ENCODE measurements at regions not wholly inside any gene's neighbourhood (a gene's known extent, or its start where the extent isn't known, plus 50 kb on each side); places are given as distances from the start of the nearest gene placed in this dataset.

GRCh38 chr17:65477600-65477999, 83.8 kb downstream of the AXIN2 start:
- no peak for DNase-seq (ENCODE audit: low spot score)

DNA sequence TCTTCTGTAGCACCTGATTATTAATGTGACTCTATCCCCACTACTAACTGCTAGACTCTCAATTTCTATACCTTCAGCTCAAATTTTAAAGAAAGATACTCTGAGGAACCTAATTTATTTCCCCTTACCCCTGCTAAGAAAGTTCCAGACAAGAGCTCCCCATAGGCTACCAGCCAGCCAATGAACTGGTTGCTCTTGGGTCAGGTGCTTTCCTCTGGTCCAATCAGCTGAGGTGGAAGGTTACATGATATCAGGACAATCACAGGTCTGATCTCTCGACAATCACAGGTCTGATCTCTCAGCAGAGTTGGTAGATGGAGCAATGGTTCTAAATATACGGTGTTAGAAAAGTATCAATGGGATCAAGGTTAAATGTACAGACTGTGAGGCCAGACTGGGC, 86.8 kb downstream of the AXIN2 start:
- DNase-seq (ENCODE audit: low spot score): no peak

GRCh38 chr17:65473985-65474384, 87.5 kb downstream of the AXIN2 start:
- no peak for DNase-seq (ENCODE audit: low spot score)

DNA sequence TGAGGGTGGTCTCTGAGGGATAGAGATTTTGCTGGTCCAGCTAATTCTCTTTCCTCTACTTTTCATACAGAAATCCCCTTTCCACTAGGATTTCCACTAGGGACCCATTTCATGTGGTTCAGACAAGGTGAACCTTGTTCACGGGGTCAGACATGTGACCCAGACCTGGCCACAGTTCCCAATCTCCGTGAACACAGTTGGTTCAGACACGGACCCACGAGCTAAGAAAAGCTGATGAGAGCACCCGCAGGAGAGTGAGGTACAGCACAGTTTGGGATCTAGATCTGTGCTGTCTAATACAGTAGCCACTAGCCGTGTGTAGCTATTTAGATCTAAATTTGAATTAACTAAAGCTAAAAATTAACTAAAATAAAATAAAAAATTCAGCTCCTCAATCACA, 88.1 kb downstream of the AXIN2 start:
- DNase-seq (ENCODE audit: low spot score): no peak

- no peak for DNase-seq (ENCODE audit: low spot score)
Observed at GRCh38 chr17:65472666-65473309, 88.7 kb downstream of the AXIN2 start.

DNA sequence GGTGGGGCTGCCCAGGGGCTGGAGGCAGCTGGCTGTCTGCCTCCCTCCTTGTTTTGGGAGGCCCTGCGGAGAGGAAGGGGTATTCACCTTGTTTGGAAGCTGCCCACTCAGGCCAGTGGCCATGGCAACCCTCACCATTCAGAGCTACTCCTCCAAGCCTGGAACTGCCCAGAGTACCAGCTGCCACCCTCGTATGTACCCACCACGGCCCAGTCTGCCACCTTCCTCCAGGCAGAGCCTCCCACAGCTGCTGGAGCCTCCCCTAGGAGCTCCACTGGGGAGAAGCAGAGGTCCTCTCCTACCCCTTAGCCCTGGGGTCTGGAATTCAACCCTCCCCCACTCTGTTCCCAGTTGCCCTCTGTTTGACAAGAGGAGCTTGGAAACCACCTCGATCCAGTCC, 90.7 kb downstream of the AXIN2 start:
- no peak for DNase-seq (ENCODE audit: low spot score)

- no peak for DNase-seq (ENCODE audit: low spot score)
Observed at GRCh38 chr17:65468321-65468720, 93.1 kb downstream of the AXIN2 start.

DNA sequence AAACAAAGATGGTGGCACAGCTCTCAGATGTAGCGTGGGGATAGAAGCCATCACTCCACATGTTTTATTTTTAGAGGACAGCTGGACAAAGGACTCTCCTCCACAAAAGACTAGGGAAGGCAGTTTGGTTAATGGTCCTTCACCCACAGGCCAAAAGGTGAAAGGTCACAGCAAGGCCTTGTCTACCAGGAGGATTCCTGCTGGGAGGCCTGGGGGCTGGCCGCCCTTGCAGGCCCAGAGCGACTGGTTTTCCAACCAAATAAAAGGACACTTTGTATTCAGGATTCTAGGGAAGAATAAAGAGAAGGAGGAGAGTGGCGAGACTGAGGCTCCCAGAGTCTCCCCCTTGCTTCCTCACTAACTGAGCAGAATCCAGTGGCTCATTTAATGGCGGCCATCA, 94.3 kb downstream of the AXIN2 start:
- no peak for DNase-seq (ENCODE audit: low spot score)

- DNase-seq (ENCODE audit: low spot score): no peak
Observed at GRCh38 chr17:65466547-65466946, 94.9 kb downstream of the AXIN2 start.

GRCh38 chr17:65463242-65463641, 98.2 kb downstream of the AXIN2 start:
- no peak for DNase-seq (ENCODE audit: low spot score)

DNA sequence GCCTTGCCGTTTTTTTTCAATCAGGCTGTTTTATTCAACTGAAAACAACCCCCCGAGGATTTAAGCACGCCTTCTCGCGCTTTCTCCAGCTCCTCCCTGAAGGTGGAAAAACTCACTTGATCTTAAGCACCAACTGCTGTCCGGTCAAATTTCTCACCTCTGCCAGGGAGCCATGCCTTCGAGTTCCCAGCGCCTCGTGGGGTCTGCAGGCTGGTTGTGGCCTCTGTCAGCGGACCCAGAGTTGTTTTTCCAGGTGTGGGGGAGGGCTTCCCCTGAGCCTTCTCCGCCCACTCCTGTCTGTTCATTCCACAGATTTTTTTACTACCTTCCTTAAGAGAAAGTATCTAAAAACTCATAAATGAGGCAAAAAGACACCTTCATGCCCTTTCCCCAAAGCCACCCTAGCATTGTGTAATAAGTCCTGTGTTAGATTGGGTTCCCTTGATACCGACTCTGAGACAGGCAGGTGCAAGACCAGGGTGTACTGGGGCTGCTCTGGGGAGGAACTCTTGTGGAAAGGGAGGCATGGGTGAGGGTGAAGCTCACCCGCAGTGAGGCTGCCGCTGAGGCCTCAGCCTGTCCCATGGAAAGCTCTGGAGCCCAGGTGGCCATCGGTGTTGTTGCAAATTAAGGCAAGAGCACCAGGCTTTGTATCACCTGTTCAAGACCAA, 101.6 kb downstream of the AXIN2 start:
- DNase-seq (ENCODE audit: low spot score): no peak

DNA sequence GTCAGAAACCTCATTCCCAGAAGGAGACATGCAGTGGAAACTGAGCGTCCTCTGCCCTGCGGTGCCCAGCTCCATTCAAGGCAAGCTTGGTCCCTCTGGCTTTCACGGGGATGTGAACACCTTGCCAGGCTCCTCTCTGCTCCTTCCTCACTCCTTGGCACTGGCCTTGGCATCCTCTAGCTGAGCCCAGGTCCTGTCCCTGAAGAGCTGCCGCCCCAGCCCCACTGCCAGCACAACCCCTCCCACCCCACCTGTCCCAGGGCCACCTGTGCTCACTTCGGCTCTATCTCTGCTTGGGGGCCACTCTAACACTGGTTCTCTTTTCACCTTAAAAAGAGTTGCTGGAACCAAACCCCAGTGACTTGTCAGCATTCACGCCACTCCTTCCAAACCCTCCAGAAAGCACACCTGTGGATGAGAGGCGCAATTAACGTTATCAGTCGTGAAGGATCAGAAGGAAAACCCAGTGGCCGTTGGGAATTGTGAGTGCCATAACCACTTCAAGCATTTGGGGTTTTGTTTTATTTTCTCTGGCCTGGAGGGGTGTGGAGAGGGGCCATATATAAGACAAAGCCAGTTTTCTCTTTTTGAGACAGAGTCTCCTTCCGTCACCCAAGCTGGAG, 103.7 kb downstream of the AXIN2 start:
- DNase-seq (ENCODE audit: low spot score): no peak

DNA sequence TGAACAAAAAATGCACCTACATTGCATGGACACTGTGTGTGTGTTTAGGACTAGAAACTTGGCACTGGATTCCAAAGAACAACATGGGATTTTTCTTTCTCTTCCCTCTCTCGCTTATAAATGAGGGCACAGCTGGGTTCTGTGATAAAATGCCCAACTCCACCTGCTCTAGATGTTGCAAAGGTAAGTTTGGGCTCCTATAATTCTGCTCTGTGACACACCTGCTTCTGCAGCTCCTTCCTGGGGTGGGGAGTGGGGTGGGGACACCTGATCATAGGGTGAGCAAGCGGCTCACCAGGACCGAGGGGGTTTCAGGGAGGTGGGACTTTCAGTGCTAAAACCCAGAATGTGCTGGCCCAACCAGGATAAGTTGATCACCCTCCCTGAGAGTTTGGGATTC, 104.3 kb downstream of the AXIN2 start:
- DNase-seq (ENCODE audit: low spot score): no peak

DNA sequence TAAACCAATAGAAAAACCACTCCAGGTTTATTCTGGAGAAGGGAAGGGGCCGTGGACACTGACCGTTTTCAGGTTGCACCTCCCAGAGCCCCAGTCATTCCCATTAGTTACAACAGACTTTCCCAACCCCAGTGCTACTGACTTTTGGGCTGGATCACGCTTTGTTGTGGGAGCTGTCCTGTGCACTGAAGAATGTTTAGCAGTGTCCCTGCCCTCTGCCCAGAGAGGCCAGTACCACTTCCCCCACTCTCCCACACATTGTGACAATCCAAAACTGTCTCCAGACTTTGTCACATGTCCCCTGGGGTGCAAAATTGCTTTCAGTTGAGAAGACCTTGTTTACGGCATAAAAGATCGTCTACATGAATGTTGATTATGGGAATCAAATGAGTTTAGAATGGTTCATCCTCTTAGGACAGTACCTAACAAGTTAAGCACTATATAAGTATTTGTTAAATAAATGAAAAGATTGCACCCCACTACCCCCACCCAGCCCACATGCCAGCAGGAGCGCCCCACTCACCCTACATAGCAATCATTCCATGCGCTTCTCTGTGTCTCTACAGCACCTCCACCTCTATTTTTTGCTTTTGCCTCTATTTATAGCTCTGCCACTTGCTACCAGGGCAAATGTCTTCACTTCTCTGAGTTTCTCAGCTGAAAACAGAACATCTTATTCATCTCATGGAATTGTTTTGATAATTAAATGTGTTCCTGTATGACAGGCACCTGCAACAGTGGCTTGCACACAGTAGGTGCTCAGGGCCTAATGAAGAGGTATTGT, 104.9 kb downstream of the AXIN2 start:
- no peak for DNase-seq (ENCODE audit: low spot score)

GRCh38 chr17:65455972-65456343, 105.5 kb downstream of the AXIN2 start:
- no peak for DNase-seq (ENCODE audit: low spot score)

DNA sequence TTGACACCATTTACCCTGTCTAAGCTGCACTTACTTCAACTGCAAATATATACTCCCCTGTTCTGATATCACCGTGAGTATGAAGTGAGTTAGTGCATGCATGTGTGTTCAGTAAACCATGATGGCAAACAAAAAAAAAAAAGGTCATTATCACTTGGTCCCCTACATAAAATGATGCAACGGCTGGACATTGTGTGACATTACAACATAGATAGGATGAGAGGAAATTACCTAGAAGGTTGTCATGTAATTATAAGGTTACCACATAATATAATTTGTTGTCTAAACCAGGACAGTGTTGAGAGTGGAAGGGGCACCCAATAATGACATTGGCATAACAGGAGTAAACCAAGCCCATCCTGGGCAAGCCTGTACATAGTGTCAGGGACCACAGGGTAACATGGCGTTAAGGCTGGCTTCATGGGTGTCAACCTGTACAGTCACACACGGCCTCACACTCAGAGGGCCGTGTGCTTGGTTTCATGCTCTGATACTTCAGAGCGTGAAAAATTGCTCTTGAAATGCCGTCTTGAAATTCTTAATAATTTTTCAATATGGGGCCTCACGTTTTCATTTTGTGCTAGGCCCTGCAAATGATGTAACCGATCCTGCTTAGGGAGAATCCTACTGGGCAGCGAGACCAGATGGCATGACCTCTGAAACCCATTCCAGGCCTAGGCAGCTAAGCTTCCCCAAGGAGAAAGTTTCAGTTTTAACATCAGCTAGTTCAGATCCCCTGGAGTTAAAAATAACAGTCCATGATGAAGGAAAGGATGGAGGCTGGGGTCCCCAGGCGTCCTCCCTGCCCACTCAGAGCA, 106.1 kb downstream of the AXIN2 start:
- no peak for DNase-seq (ENCODE audit: low spot score)

GRCh38 chr17:65453204-65453931, 108.1 kb downstream of the AXIN2 start:
- no peak for DNase-seq (ENCODE audit: low spot score)

DNA sequence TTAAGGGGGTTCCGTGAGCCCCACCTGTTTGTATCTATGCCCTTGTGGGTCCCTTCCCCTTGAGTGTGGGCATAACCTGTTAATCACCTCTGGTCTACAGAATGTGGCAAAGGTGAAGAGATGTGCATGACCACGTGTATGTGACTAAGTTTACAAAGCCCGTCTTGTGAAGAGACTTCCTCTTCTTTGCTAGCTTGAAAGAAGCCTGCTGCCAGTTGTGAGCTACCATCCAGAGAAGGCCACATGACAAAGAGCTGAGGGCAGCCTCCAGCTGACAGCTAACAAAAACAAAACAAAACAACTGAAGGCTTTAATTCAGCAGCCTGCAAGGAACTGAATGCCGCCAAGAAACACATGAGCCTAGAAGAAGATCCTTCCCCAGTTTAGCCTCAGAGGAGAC, 112.0 kb downstream of the AXIN2 start:
- no peak for DNase-seq (ENCODE audit: low spot score)

DNA sequence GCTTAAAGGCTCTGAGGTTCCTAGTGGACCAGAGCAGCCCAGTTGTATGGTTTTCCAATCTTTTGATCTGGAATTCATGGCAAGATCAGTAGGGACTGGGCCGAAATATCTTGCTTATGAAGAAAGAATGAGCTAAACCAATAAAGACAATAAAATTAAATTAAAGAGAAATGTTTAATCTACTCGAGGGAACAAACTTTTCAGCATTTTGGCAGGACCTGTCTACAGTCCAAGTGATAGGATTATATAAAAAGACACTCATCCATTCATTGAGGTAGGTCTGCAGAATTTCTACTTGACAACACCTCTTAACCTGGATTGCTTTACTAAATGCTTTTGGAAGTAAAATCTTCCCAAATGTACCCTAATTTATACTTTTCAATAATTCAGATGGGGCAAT, 113.6 kb downstream of the AXIN2 start:
- no peak for DNase-seq (ENCODE audit: low spot score)

DNA sequence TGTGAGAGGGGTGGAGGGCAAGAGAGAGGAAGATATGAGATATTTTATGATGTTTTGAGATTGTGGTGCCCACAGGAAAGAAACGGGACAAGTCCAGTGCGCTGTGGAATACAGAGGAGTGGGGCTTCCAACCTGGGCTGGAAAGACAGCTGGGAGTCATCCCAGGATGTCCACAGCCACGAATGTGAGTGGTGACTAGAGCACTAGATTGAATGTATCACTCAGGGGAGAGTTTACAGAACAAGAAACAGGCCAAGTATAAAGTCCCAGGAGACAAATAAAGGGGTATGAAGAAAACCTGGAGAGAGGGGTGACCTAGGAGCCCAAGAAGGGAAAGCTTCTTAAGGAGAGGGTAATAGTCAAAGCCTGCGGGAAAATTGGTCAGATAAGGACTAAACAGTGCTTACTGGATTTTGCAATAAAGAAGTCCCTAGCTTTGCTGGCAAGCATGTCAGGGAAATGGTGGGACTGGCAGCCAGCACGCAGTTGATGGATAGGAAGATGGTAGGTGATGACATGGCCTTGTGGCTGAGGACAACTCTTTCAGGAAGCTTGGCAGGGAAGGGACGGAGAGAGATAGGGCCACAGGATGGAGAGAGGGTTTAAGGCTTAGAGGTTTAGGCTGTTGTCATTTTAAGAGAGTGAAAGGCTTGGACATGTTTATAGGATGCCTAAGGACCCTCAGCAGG, 114.5 kb downstream of the AXIN2 start:
- DNase-seq (ENCODE audit: low spot score): no peak
